Fibroblast of lung (primary cell): ENCODE measurements at regions not wholly inside any gene's neighbourhood (a gene's known extent, or its start where the extent isn't known, plus 50 kb on each side); places are given as distances from the start of the nearest gene placed in this dataset.
A peak's percentile ranks its signal among the peaks of the same experiment; 100 is the strongest.

Source experiments
- DNase-seq, 2 donors: peaks; one replicate each; pipeline versions ENCODE4 v3.0.0 to v3.0.0-alpha.2; 2010; ENCODE audit warnings: low read depth in 2 of 2
- H2AFZ ChIP-seq: 2 replicates; pipeline ENCODE4 v1.5.1; 2012; ENCODE audit warnings: low read length, control low read depth, inconsistent platforms
- H3K27ac ChIP-seq: 2 replicates; pipeline ENCODE4 v1.5.1; 2011; ENCODE audit warnings: low read length, control low read depth; ENCODE audit not compliant: insufficient read depth
- H3K27me3 ChIP-seq: 2 replicates; pipeline ENCODE4 v1.5.1; 2011; ENCODE audit warnings: mild to moderate bottlenecking, low read length; ENCODE audit not compliant: control insufficient read depth, insufficient read depth
- H3K36me3 ChIP-seq: 2 replicates; pipeline ENCODE4 v1.5.1; 2011; ENCODE audit warnings: low read length; ENCODE audit not compliant: control insufficient read depth, insufficient read depth
- H3K4me1 ChIP-seq: 2 replicates; pipeline ENCODE4 v1.5.1; 2011; ENCODE audit warnings: low read length; ENCODE audit not compliant: control insufficient read depth, insufficient read depth; ENCODE audit errors: extremely low read depth
- H3K4me2 ChIP-seq: 2 replicates; pipeline ENCODE4 v1.5.1; 2011; ENCODE audit warnings: low read length, control low read depth; ENCODE audit not compliant: insufficient read depth; ENCODE audit errors: extremely low read depth
- H3K4me3 ChIP-seq, 4 experiments: fragments of 200-600 bp in 1 of 4; sonication (generic) in 1 of 4; replicated peaks in 1 of 4; 2 replicates each; pipeline ENCODE4 v1.5.1; 2011 to 2016; ENCODE audit warnings: low read length in 4 of 4, low read depth in 3 of 4, mild to moderate bottlenecking in 3 of 4, control low read depth in 2 of 4, inconsistent platforms in 1 of 4, mixed read lengths in 1 of 4; ENCODE audit not compliant: insufficient read depth in 1 of 4; ENCODE audit errors: control extremely low read depth in 1 of 4
- H3K79me2 ChIP-seq: 2 replicates; pipeline ENCODE4 v1.5.1; 2012; ENCODE audit warnings: mild to moderate bottlenecking, low read length, inconsistent platforms; ENCODE audit not compliant: control insufficient read depth, insufficient read depth
- H3K9ac ChIP-seq: 2 replicates; pipeline ENCODE4 v1.5.1; 2011; ENCODE audit warnings: mild to moderate bottlenecking, low read length, control low read depth; ENCODE audit not compliant: insufficient read depth
- H3K9me3 ChIP-seq: 2 replicates; pipeline ENCODE4 v1.5.1; 2012; ENCODE audit warnings: low read depth, low read length; ENCODE audit not compliant: control insufficient read depth, insufficient read depth
- H4K20me1 ChIP-seq: 2 replicates; pipeline ENCODE4 v1.5.1; 2011; ENCODE audit warnings: low read length; ENCODE audit not compliant: control insufficient read depth, insufficient read depth; ENCODE audit errors: extremely low read depth
- CTCF ChIP-seq, 2 donors: IDR thresholded peaks in 1 of 2; conservative IDR thresholded peaks in 1 of 2; 1 replicate in 1 of 2; 2 replicates in 1 of 2; pipeline ENCODE4 v1.5.1; 2011 to 2012; ENCODE audit warnings: low read length in 2 of 2, control low read depth in 1 of 2, inconsistent platforms in 1 of 2, low read depth in 1 of 2, mild to moderate bottlenecking in 1 of 2
- EZH2 ChIP-seq: IDR thresholded peaks from 2 replicates; pipeline ENCODE4 v1.5.1; 2012; ENCODE audit warnings: low read length, control low read depth, mild to moderate bottlenecking; ENCODE audit errors: missing control alignments

DNA sequence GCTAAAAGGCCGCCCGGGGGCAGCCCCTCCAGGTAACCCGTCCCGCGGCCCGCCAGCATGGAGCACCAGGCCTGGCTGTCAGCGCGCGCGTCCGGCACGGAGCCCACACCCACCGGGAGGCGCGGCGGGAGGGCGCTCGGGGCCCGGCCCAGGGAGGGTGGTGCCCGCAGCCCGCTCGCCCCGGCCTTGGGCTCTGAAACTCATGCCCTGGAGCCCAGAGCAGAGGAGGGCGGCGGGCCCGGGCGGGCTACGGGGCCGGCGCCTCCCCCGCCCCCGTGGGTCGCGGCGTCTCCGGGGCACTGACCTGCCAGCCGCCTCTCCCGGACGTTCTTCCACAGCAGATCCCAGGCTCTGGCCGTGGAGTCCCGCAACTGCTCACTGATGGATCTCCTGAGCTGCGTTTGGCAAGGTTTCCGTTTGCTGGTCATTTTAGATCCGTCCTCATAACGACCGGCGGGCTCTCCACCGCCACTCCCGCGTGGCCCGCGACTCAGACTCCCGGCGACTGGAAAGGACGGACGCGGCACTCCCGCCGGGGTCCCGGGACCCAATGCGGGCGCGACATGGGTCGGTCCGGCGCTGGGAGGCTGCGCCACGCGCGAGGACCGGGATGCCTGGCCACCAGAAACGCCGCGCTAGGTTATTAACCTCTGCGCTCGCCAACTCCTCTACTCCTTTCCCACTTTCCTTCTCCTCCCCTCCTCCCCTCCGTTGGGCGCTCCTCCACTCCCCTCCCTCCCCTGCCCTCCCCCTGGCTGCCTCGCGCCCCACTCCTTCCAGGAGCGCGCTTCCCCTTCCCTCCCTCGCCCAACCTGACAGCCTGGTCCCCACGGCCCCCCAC is 64.7 kb upstream of the STARD13 start:
- no peaks in the 10 kb centered on the region for H3K36me3 ChIP-seq
- no peaks in the 10 kb centered on the region for H3K9me3 ChIP-seq
- H2AFZ ChIP-seq: peak overlapping the region; percentile 71
- H3K4me1 ChIP-seq: peaks cover 6% of the 10 kb centered on the region
- peak overlapping the region; percentile 70 to 96 (median 88) for H3K4me3 ChIP-seq
- peak overlapping the region; percentile 85 for H3K27ac ChIP-seq
- peak overlapping the region; percentile 86 for H3K4me2 ChIP-seq
- H3K79me2 ChIP-seq: peaks cover 23% of the 10 kb centered on the region
- no peaks in the 10 kb centered on the region for H3K27me3 ChIP-seq
- no peak for TF ChIP-seq EZH2
- TF ChIP-seq CTCF (conservative IDR thresholded peaks at IDR 0.05 in 1 of 2, IDR thresholded peaks at IDR 0.05 in 1 of 2; ENCODE audit: low read depth in 1 of 2, low read length in 2 of 2): no peak
- H4K20me1 ChIP-seq: no peaks in the 10 kb centered on the region
- H3K9ac ChIP-seq: peak overlapping the region; percentile 92
- peak; percentile 47 to 48 for DNase-seq

GRCh38 chr13:33351319-33351718 is 65.8 kb upstream of the STARD13 start:
- H2AFZ ChIP-seq: no peak overlapping the region
- peaks cover 6% of the 10 kb centered on the region for H3K4me1 ChIP-seq
- H4K20me1 ChIP-seq: no peaks in the 10 kb centered on the region
- TF ChIP-seq EZH2: no peak
- no peak for TF ChIP-seq CTCF (conservative IDR thresholded peaks at IDR 0.05 in 1 of 2, IDR thresholded peaks at IDR 0.05 in 1 of 2; ENCODE audit: low read depth in 1 of 2, low read length in 2 of 2)
- H3K27me3 ChIP-seq: no peaks in the 10 kb centered on the region
- peak overlapping the region in 1 of 4 experiments; percentile 96 for H3K4me3 ChIP-seq
- no peaks in the 10 kb centered on the region for H3K36me3 ChIP-seq
- H3K4me2 ChIP-seq: peak overlapping the region; percentile 86
- H3K79me2 ChIP-seq: peaks cover 19% of the 10 kb centered on the region
- DNase-seq: peak; percentile 50 to 63
- peak overlapping the region; percentile 85 for H3K27ac ChIP-seq
- H3K9me3 ChIP-seq: no peaks in the 10 kb centered on the region
- no peak overlapping the region for H3K9ac ChIP-seq

DNA sequence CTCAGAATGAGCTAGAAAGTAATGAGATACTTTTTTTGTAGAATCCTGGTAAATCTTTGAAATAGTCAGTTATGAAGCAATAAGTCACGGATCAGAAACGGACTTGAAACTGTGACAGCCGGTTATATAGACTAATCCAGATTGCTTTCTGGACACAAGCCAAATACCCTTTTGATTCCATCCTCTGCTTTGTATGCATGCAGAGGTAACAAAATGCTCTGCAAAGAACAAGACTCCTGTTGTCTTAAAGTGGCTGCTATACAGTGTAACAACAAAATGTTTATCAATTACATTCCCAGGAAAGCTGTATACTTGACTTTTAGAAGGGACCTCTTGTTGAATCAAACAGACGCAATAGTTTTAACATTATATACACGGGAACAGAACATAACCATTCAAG is 66.5 kb upstream of the STARD13 start:
- Histone ChIP-seq H3K36me3 (no peaks in the 10 kb centered on the region), H2AFZ (no peak overlapping the region), H3K9me3 (no peaks in the 10 kb centered on the region), H3K4me3 (no peak overlapping the region), H3K27me3 (no peaks in the 10 kb centered on the region), H3K4me1 (peaks cover 6% of the 10 kb centered on the region), H3K9ac (no peak overlapping the region), H4K20me1 (no peaks in the 10 kb centered on the region), H3K79me2 (peaks cover 17% of the 10 kb centered on the region), H3K27ac (no peak overlapping the region), H3K4me2 (no peak overlapping the region)
- DNase-seq: no peak
- TF ChIP-seq CTCF (conservative IDR thresholded peaks at IDR 0.05 in 1 of 2, IDR thresholded peaks at IDR 0.05 in 1 of 2; ENCODE audit: low read depth in 1 of 2, low read length in 2 of 2): no peak
- TF ChIP-seq EZH2: no peak
